Upper lobe of left lung (tissue), 6 donors: ENCODE measurements at regions not wholly inside any gene's neighbourhood (a gene's known extent, or its start where the extent isn't known, plus 50 kb on each side); places are given as distances from the start of the nearest gene placed in this dataset.

ENCODE experiments used
- ATAC-seq, 2 donors: fragments of 200-7000 bp; cut with Tn5 transposase; one replicate each; pipeline ENCODE4 v1.9.1; 2022; ENCODE audit warnings: mild to moderate bottlenecking in 2 of 2, moderate library complexity in 2 of 2; ENCODE audit not compliant: low FRiP score in 2 of 2
- DNase-seq, 2 donors: peaks; one replicate each; pipeline ENCODE4 v3.0.0-alpha.2; 2019 to 2020
- H3K27ac ChIP-seq, 4 donors: fragments of 200-600 bp; sonication (generic); one replicate each; pipeline ENCODE4 v1.5.1; 2016 to 2019
- H3K27me3 ChIP-seq, 4 donors: fragments of 200-600 bp; sonication (generic); one replicate each; pipeline ENCODE4 v1.5.1; 2017 to 2019
- H3K36me3 ChIP-seq, 4 donors: fragments of 200-600 bp; sonication (generic); one replicate each; pipeline ENCODE4 v1.5.1; 2016 to 2019
- H3K4me1 ChIP-seq, 4 donors: fragments of 200-600 bp; sonication (generic); one replicate each; pipeline ENCODE4 v1.5.1; 2018 to 2019
- H3K4me3 ChIP-seq, 4 donors: fragments of 200-600 bp; sonication (generic); one replicate each; pipeline ENCODE4 v1.5.1; 2017 to 2019; ENCODE audit warnings: mild to moderate bottlenecking in 2 of 4, moderate library complexity in 1 of 4
- H3K9me3 ChIP-seq, 4 donors: fragments of 200-600 bp; sonication (generic); one replicate each; pipeline ENCODE4 v1.5.1; 2018 to 2019
- EP300 ChIP-seq, 4 donors: sonication (generic); formaldehyde crosslinking; IDR thresholded peaks; one replicate each; pipeline ENCODE4 v1.5.1; 2017; ENCODE audit warnings: antibody characterized with exemption in 4 of 4, control low read depth in 2 of 4
- POLR2A ChIP-seq, 4 donors: fragments of 450-650 bp; IDR thresholded peaks; one replicate each; pipeline ENCODE4 v1.5.1; 2016 to 2017; ENCODE audit warnings: antibody characterized with exemption in 4 of 4, mild to moderate bottlenecking in 2 of 4
- POLR2AphosphoS5 ChIP-seq, 2 donors: sonication (generic); formaldehyde crosslinking; IDR thresholded peaks; one replicate each; pipeline ENCODE4 v1.5.1; 2017; ENCODE audit warnings: antibody characterized with exemption in 2 of 2
- WGBS, 2 donors: methylation state at CpG; one replicate each; pipeline ENCODE4 v1.1.5; 2017 to 2018; 5-methylcytosine and 5-hydroxymethylcytosine counted together
- TF ChIP-seq, protein P1 (sequence below), 6 experiments: fragments of 450-650 bp in 4 of 6; fragments of 200-600 bp in 2 of 6; sonication (generic) in 2 of 6; IDR thresholded peaks; one replicate each; pipeline ENCODE4 v1.5.1; 2016 to 2019; ENCODE audit warnings: antibody characterized with exemption in 6 of 6
- donor health status: DM: no; HTN: no; CAD: no; lungs with moderate emphysema.
- donor health status: DM: no; HTN: yes; CAD: no; lungs with severe emphysema.

DNA sequence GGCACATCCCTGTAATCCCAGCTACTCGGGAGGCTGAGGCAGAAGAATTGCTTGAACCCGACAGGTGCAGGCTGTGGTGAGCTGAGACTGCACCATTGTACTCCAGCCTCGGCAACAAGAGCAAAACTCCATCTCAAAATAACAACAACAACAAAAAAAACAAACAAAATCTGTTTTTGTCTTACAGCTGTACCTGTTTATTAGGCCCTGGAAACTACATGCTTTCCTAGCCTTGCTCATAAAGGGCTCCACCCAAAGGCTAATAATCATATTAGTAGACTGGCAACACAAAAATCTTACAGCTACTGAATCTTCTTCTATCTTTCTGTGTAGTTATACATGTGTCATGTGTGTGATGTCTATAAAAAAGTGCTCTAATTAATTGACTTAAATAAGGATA, 503.9 kb upstream of the EYS start:
- no peak overlapping the region for H3K27ac ChIP-seq
- no peak for ATAC-seq
- H3K4me1 ChIP-seq: no peaks in the 10 kb centered on the region
- H3K27me3 ChIP-seq: no peaks in the 10 kb centered on the region
- TF ChIP-seq, protein P1, sequence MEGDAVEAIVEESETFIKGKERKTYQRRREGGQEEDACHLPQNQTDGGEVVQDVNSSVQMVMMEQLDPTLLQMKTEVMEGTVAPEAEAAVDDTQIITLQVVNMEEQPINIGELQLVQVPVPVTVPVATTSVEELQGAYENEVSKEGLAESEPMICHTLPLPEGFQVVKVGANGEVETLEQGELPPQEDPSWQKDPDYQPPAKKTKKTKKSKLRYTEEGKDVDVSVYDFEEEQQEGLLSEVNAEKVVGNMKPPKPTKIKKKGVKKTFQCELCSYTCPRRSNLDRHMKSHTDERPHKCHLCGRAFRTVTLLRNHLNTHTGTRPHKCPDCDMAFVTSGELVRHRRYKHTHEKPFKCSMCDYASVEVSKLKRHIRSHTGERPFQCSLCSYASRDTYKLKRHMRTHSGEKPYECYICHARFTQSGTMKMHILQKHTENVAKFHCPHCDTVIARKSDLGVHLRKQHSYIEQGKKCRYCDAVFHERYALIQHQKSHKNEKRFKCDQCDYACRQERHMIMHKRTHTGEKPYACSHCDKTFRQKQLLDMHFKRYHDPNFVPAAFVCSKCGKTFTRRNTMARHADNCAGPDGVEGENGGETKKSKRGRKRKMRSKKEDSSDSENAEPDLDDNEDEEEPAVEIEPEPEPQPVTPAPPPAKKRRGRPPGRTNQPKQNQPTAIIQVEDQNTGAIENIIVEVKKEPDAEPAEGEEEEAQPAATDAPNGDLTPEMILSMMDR (IDR thresholded peaks at IDR 0.05): no peak
- no peak for TF ChIP-seq POLR2AphosphoS5 (IDR thresholded peaks at IDR 0.05)
- TF ChIP-seq POLR2A (IDR thresholded peaks at IDR 0.05): no peak
- no peak for TF ChIP-seq EP300 (IDR thresholded peaks at IDR 0.05)
- H3K9me3 ChIP-seq: peaks cover 0 to 11% (median 0%) of the 10 kb centered on the region in 4 donors
- no peak for DNase-seq
- no peaks in the 10 kb centered on the region for H3K36me3 ChIP-seq
- no peak overlapping the region for H3K4me3 ChIP-seq
- 63 to 75% methylated on average over 3 of the region's 3 CpGs for WGBS, 2 donors

DNA sequence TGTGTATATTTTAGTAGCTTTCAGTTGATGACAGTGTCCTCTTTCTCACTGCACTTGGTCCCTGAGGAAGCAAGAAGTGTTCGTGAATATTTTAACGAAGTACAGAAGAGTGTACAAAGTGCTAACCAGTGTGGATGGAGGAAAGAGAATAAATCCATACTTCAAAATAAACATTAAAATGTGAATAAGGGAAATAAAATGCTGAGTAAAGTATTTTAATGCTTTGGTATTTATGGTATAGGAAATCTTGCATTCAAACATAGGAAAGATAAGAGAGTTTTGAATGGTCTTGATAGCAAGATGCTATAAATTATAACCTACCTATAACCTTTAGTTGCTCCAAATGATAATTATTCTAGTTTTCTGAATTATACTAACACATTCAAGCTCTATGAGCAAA, 493.4 kb upstream of the EYS start:
- H3K36me3 ChIP-seq: no peaks in the 10 kb centered on the region
- H3K27ac ChIP-seq: no peak overlapping the region
- no peaks in the 10 kb centered on the region for H3K27me3 ChIP-seq
- no peaks in the 10 kb centered on the region for H3K4me1 ChIP-seq
- TF ChIP-seq EP300 (IDR thresholded peaks at IDR 0.05) (no peak), POLR2A (IDR thresholded peaks at IDR 0.05) (no peak), POLR2AphosphoS5 (IDR thresholded peaks at IDR 0.05) (no peak)
- TF ChIP-seq, protein P1 (IDR thresholded peaks at IDR 0.05): no peak
- H3K4me3 ChIP-seq: no peak overlapping the region
- ATAC-seq: no peak
- no peak for DNase-seq
- WGBS, 2 donors: 75 to 85% methylated on average over 2 of the region's 2 CpGs
- H3K9me3 ChIP-seq: no peaks in the 10 kb centered on the region

DNA sequence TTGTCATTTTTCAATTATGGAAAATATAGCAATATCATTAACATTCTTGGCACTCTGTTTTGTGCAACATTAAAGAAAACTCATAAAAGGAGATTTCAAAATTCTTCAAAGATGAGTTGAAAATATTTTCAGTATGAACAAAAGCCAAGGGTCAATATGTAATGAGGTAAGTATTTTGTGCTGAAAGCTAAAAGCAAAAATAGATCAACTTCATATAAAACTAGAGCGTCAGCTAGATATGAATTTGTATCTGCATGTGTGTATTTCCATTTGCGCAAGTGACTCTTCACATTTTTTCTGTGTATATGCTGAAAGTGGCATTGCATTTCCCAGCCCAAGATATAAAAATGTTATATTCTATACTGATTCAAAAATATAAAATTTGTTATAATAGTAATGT, 492.1 kb upstream of the EYS start:
- H3K4me1 ChIP-seq: no peaks in the 10 kb centered on the region

DNA sequence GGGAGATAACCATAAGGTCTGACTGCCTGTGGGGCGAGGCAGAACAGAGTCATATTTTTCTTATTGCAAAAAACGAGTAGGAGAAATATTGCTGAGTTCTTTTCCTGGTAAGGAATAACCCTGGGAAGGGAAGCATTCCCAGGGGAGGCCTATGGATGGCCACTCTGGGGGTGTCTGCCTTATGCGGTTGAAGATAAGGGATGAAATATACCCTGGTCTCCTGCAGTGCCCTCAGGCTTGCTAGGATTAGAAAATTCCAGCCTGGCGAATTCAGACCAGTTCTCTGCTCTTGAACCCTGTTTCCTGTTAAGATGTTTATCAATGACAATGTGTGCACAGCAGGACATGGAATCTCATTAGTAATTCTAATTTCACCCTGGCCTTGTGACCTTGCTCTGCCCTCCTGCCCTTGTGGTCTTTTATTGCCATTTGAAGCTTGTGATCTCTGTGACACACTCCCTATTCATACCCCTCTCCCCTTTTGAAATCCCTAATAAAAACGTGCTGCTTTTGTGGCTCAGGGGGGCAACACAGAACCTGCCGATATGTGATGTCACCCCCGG, 491.1 kb upstream of the EYS start:
- no peak for TF ChIP-seq POLR2A (IDR thresholded peaks at IDR 0.05)
- no peak for TF ChIP-seq POLR2AphosphoS5 (IDR thresholded peaks at IDR 0.05)
- TF ChIP-seq, protein P1 (IDR thresholded peaks at IDR 0.05): no peak
- no peak for TF ChIP-seq EP300 (IDR thresholded peaks at IDR 0.05)
- H3K27me3 ChIP-seq: no peaks in the 10 kb centered on the region
- DNase-seq (no peak), ATAC-seq (no peak)
- H3K4me3 ChIP-seq: no peak overlapping the region
- H3K36me3 ChIP-seq: no peaks in the 10 kb centered on the region
- no peaks in the 10 kb centered on the region for H3K4me1 ChIP-seq
- WGBS, 2 donors: 71 to 79% methylated on average over 7 of the region's 7 CpGs
- no peaks in the 10 kb centered on the region for H3K9me3 ChIP-seq
- no peak overlapping the region for H3K27ac ChIP-seq

More for the DNA sequence above, 492.1 kb upstream of the EYS start:
- H3K4me3 ChIP-seq: no peak overlapping the region
- DNase-seq (no peak), ATAC-seq (no peak)
- 88 to 90% methylated on average over 2 of the region's 2 CpGs for WGBS, 2 donors
- H3K27ac ChIP-seq: no peak overlapping the region
- H3K9me3 ChIP-seq: no peaks in the 10 kb centered on the region
- no peaks in the 10 kb centered on the region for H3K27me3 ChIP-seq
- H3K36me3 ChIP-seq: no peaks in the 10 kb centered on the region
- TF ChIP-seq, protein P1 (IDR thresholded peaks at IDR 0.05): no peak
- TF ChIP-seq EP300 (IDR thresholded peaks at IDR 0.05) (no peak), POLR2AphosphoS5 (IDR thresholded peaks at IDR 0.05) (no peak), POLR2A (IDR thresholded peaks at IDR 0.05) (no peak)

DNA sequence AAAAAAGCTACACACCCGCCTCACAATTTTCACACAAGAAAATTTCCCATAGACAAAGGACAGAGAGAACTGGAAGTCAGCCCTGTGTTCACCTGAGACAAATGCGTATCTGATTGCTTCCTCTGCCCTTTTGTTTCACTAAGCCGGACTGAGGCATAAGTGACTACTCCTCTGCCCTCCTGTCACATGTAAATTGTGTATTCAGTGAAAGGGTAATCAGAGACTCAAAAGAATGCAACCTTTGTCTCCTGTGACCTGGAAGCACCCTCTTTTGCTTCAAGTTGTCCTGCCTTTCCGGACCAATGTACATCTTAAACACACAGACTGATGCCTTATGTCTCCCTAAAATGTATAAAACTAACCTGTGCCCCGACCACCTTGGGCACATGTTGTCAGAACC, 483.8 kb upstream of the EYS start:
- ATAC-seq (no peak), DNase-seq (no peak)
- Histone ChIP-seq H3K9me3 (peaks cover 0 to 5% (median 0%) of the 10 kb centered on the region in 4 donors), H3K27me3 (no peaks in the 10 kb centered on the region), H3K27ac (no peak overlapping the region), H3K36me3 (no peaks in the 10 kb centered on the region), H3K4me1 (no peaks in the 10 kb centered on the region), H3K4me3 (no peak overlapping the region)
- 67 to 71% methylated on average over 5 of the region's 5 CpGs for WGBS, 2 donors
- TF ChIP-seq POLR2AphosphoS5 (IDR thresholded peaks at IDR 0.05) (no peak), EP300 (IDR thresholded peaks at IDR 0.05) (no peak), POLR2A (IDR thresholded peaks at IDR 0.05) (no peak)
- TF ChIP-seq, protein P1 (IDR thresholded peaks at IDR 0.05): no peak
